A549 (cell line): ENCODE measurements at regions not wholly inside any gene's neighbourhood (a gene's known extent, or its start where the extent isn't known, plus 50 kb on each side); places are given as distances from the start of the nearest gene placed in this dataset.

Experiments
- CEBPB ChIP-seq, 2 experiments: fragments of >200 bp in 1 of 2; sonication (Bioruptor Twin) in 1 of 2; formaldehyde crosslinking in 1 of 2; IDR thresholded peaks; 2 replicates each; pipeline ENCODE4 v1.6.1; 2012 to 2016
- HOXA7 ChIP-seq: fragments of 250-450 bp; sonication (Bioruptor Pico); IDR thresholded peaks from 2 replicates; pipeline ENCODE4 v1.5.0; 2020; ENCODE audit warnings: mild to moderate bottlenecking, moderate library complexity
- TF ChIP-seq, protein P1 (sequence below): fragments of >200 bp; sonication (Bioruptor Twin); formaldehyde crosslinking; IDR thresholded peaks from 3 replicates; pipeline ENCODE4 v1.5.1; 2016
- TF ChIP-seq, protein P2 (sequence below): fragments of 200-600 bp; sonication (generic); IDR thresholded peaks from 2 replicates; pipeline ENCODE4 v1.6.1; 2016; ENCODE audit warnings: antibody characterized with exemption, mild to moderate bottlenecking, moderate library complexity
- TF ChIP-seq, protein P3 (sequence below): fragments of 150-350 bp; IDR thresholded peaks from 2 replicates; pipeline ENCODE4 v1.6.1; 2014; ENCODE audit warnings: low read depth, mild to moderate bottlenecking, low read length

DNA sequence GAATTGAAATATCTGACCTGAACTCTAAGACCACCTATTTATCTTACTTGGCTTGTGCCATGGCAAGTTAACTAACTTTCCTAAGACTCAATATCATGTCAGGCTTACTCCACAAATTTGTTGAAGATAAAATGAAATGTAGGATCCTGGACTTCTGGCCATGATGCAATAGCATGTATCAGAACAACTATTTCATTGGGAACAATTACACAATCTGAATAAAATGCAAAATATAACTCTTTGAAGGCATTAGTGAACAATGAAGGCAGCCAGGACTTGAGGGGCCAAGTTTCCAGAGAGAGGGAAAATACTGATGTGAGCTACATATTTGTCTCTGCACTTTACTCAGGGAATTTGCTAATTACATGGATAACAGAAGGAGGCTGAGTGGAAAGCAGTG lies 476.5 kb upstream of the ACVR2A start:
- TF ChIP-seq HOXA7 (CRISPR knock-in tag) (no peak), CEBPB (IDR thresholded peaks at IDR 0.05) (no peak)
- TF ChIP-seq, protein P1, sequence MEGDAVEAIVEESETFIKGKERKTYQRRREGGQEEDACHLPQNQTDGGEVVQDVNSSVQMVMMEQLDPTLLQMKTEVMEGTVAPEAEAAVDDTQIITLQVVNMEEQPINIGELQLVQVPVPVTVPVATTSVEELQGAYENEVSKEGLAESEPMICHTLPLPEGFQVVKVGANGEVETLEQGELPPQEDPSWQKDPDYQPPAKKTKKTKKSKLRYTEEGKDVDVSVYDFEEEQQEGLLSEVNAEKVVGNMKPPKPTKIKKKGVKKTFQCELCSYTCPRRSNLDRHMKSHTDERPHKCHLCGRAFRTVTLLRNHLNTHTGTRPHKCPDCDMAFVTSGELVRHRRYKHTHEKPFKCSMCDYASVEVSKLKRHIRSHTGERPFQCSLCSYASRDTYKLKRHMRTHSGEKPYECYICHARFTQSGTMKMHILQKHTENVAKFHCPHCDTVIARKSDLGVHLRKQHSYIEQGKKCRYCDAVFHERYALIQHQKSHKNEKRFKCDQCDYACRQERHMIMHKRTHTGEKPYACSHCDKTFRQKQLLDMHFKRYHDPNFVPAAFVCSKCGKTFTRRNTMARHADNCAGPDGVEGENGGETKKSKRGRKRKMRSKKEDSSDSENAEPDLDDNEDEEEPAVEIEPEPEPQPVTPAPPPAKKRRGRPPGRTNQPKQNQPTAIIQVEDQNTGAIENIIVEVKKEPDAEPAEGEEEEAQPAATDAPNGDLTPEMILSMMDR, result no peak
- TF ChIP-seq, protein P2, sequence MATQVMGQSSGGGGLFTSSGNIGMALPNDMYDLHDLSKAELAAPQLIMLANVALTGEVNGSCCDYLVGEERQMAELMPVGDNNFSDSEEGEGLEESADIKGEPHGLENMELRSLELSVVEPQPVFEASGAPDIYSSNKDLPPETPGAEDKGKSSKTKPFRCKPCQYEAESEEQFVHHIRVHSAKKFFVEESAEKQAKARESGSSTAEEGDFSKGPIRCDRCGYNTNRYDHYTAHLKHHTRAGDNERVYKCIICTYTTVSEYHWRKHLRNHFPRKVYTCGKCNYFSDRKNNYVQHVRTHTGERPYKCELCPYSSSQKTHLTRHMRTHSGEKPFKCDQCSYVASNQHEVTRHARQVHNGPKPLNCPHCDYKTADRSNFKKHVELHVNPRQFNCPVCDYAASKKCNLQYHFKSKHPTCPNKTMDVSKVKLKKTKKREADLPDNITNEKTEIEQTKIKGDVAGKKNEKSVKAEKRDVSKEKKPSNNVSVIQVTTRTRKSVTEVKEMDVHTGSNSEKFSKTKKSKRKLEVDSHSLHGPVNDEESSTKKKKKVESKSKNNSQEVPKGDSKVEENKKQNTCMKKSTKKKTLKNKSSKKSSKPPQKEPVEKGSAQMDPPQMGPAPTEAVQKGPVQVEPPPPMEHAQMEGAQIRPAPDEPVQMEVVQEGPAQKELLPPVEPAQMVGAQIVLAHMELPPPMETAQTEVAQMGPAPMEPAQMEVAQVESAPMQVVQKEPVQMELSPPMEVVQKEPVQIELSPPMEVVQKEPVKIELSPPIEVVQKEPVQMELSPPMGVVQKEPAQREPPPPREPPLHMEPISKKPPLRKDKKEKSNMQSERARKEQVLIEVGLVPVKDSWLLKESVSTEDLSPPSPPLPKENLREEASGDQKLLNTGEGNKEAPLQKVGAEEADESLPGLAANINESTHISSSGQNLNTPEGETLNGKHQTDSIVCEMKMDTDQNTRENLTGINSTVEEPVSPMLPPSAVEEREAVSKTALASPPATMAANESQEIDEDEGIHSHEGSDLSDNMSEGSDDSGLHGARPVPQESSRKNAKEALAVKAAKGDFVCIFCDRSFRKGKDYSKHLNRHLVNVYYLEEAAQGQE, result no peak
- TF ChIP-seq, protein P3, sequence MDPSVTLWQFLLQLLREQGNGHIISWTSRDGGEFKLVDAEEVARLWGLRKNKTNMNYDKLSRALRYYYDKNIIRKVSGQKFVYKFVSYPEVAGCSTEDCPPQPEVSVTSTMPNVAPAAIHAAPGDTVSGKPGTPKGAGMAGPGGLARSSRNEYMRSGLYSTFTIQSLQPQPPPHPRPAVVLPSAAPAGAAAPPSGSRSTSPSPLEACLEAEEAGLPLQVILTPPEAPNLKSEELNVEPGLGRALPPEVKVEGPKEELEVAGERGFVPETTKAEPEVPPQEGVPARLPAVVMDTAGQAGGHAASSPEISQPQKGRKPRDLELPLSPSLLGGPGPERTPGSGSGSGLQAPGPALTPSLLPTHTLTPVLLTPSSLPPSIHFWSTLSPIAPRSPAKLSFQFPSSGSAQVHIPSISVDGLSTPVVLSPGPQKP, result no peak
